ENCODE measurements at regions not wholly inside any gene's neighbourhood (a gene's known extent, or its start where the extent isn't known, plus 50 kb on each side); places are given as distances from the start of the nearest gene placed in this dataset.

- DNase-seq (no peak), ATAC-seq (ENCODE audit: low read depth in 2 of 2) (no peak)
- no peak overlapping the region for H3K27ac ChIP-seq (ENCODE audit: insufficient read depth, low read length, poor library complexity, severe bottlenecking)
- H3K4me3 Mint-ChIP-seq: peak overlapping the region in 1 of 4 donors; percentile 27
- no peaks in the 10 kb centered on the region for H3K9me3 ChIP-seq (ENCODE audit: control insufficient read depth in 2 of 2, low read length in 2 of 2)
- no peaks in the 10 kb centered on the region for H3K4me1 Mint-ChIP-seq
- no peak overlapping the region for H3K4me3 ChIP-seq (ENCODE audit: low read depth, low read length)
- no peaks in the 10 kb centered on the region for H3K27me3 ChIP-seq (ENCODE audit: control insufficient read depth, insufficient read depth, low read length)
- no peak overlapping the region for H3K27ac Mint-ChIP-seq
- no peaks in the 10 kb centered on the region for H3K36me3 ChIP-seq (ENCODE audit: control insufficient read depth, insufficient read depth, low read length)
- H3K4me1 ChIP-seq (ENCODE audit: control insufficient read depth, insufficient read depth, low read length, poor library complexity, severe bottlenecking): no peaks in the 10 kb centered on the region
- peaks cover 0 to 4% (median 0%) of the 10 kb centered on the region in 7 donors for H3K9me3 Mint-ChIP-seq
- H3K36me3 Mint-ChIP-seq: no peaks in the 10 kb centered on the region
- H3K27me3 Mint-ChIP-seq: peaks cover 4% of the 10 kb centered on the region
Observed at GRCh38 chr4:53734182-53734581, 142.9 kb upstream of the LNX1 start.

GRCh38 chr4:53732661-53733060 is 141.4 kb upstream of the LNX1 start:
- Histone ChIP-seq H3K4me1 (ENCODE audit: control insufficient read depth, insufficient read depth, low read length, poor library complexity, severe bottlenecking) (no peaks in the 10 kb centered on the region), H3K36me3 (ENCODE audit: control insufficient read depth, insufficient read depth, low read length) (no peaks in the 10 kb centered on the region), H3K27ac (ENCODE audit: insufficient read depth, low read length, poor library complexity, severe bottlenecking) (no peak overlapping the region), H3K9me3 (ENCODE audit: control insufficient read depth in 2 of 2, low read length in 2 of 2) (no peaks in the 10 kb centered on the region), H3K4me3 (ENCODE audit: low read depth, low read length) (no peak overlapping the region), H3K27me3 (ENCODE audit: control insufficient read depth, insufficient read depth, low read length) (no peaks in the 10 kb centered on the region)
- ATAC-seq (ENCODE audit: low read depth in 2 of 2) (no peak), DNase-seq (no peak)
- Mint-ChIP-seq H3K4me3 (no peak overlapping the region), H3K4me1 (no peaks in the 10 kb centered on the region), H3K9me3 (peaks cover 0 to 4% (median 0%) of the 10 kb centered on the region in 7 donors), H3K27me3 (peaks cover 4% of the 10 kb centered on the region), H3K36me3 (no peaks in the 10 kb centered on the region), H3K27ac (no peak overlapping the region)

GRCh38 chr4:53730031-53730805 is 138.9 kb upstream of the LNX1 start:
- no peak for DNase-seq
- H3K27me3 Mint-ChIP-seq: peaks cover 4% of the 10 kb centered on the region
- no peak overlapping the region for H3K27ac ChIP-seq (ENCODE audit: insufficient read depth, low read length, poor library complexity, severe bottlenecking)
- no peak for ATAC-seq (ENCODE audit: low read depth in 2 of 2)
- H3K9me3 ChIP-seq (ENCODE audit: control insufficient read depth in 2 of 2, low read length in 2 of 2): no peaks in the 10 kb centered on the region
- H3K9me3 Mint-ChIP-seq: peaks cover 0 to 4% (median 0%) of the 10 kb centered on the region in 7 donors
- H3K4me1 ChIP-seq (ENCODE audit: control insufficient read depth, insufficient read depth, low read length, poor library complexity, severe bottlenecking): no peaks in the 10 kb centered on the region
- no peaks in the 10 kb centered on the region for H3K27me3 ChIP-seq (ENCODE audit: control insufficient read depth, insufficient read depth, low read length)
- H3K36me3 Mint-ChIP-seq: no peaks in the 10 kb centered on the region
- H3K36me3 ChIP-seq (ENCODE audit: control insufficient read depth, insufficient read depth, low read length): no peaks in the 10 kb centered on the region
- no peak overlapping the region for H3K27ac Mint-ChIP-seq
- H3K4me3 Mint-ChIP-seq: no peak overlapping the region
- no peak overlapping the region for H3K4me3 ChIP-seq (ENCODE audit: low read depth, low read length)
- no peaks in the 10 kb centered on the region for H3K4me1 Mint-ChIP-seq

GRCh38 chr4:53722110-53722509 is 130.8 kb upstream of the LNX1 start:
- DNase-seq: no peak
- H3K36me3 Mint-ChIP-seq: no peaks in the 10 kb centered on the region
- H3K27ac ChIP-seq (ENCODE audit: insufficient read depth, low read length, poor library complexity, severe bottlenecking): no peak overlapping the region
- H3K4me1 ChIP-seq (ENCODE audit: control insufficient read depth, insufficient read depth, low read length, poor library complexity, severe bottlenecking): no peaks in the 10 kb centered on the region
- no peak overlapping the region for H3K4me3 ChIP-seq (ENCODE audit: low read depth, low read length)
- peaks cover 0 to 5% (median 0%) of the 10 kb centered on the region in 7 donors for H3K9me3 Mint-ChIP-seq
- H3K9me3 ChIP-seq (ENCODE audit: control insufficient read depth in 2 of 2, low read length in 2 of 2): no peaks in the 10 kb centered on the region
- no peaks in the 10 kb centered on the region for H3K4me1 Mint-ChIP-seq
- no peaks in the 10 kb centered on the region for H3K36me3 ChIP-seq (ENCODE audit: control insufficient read depth, insufficient read depth, low read length)
- ATAC-seq (ENCODE audit: low read depth in 2 of 2): no peak
- no peak overlapping the region for H3K27ac Mint-ChIP-seq
- no peak overlapping the region for H3K4me3 Mint-ChIP-seq
- H3K27me3 Mint-ChIP-seq: peaks cover 13% of the 10 kb centered on the region
- H3K27me3 ChIP-seq (ENCODE audit: control insufficient read depth, insufficient read depth, low read length): no peaks in the 10 kb centered on the region

DNA sequence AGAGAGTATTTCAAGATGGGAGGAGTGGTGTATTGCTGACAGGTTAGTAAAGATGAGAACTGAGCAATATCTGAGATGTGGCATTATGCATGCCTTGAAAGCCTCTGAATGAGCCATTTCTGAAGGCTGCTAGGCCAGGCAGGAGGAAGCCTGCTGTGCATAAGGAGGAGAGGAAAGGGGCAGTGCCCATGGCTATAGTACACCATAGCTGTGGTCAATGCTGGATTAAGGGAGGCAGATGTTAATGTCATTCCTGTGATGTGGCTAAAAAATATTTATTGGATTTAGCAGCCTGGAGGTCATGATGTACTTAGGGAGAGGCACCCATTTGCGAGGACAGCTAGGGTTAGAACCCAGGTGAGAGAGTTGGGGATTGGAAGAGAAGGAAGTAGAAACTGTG is 130.0 kb upstream of the LNX1 start:
- H3K27ac Mint-ChIP-seq: peak overlapping the region in 1 of 3 donors; percentile 44
- Histone ChIP-seq H3K4me1 (ENCODE audit: control insufficient read depth, insufficient read depth, low read length, poor library complexity, severe bottlenecking) (no peaks in the 10 kb centered on the region), H3K27me3 (ENCODE audit: control insufficient read depth, insufficient read depth, low read length) (no peaks in the 10 kb centered on the region), H3K27ac (ENCODE audit: insufficient read depth, low read length, poor library complexity, severe bottlenecking) (no peak overlapping the region), H3K36me3 (ENCODE audit: control insufficient read depth, insufficient read depth, low read length) (no peaks in the 10 kb centered on the region), H3K9me3 (ENCODE audit: control insufficient read depth in 2 of 2, low read length in 2 of 2) (no peaks in the 10 kb centered on the region), H3K4me3 (ENCODE audit: low read depth, low read length) (no peak overlapping the region)
- peaks cover 13% of the 10 kb centered on the region for H3K27me3 Mint-ChIP-seq
- no peaks in the 10 kb centered on the region for H3K4me1 Mint-ChIP-seq
- H3K4me3 Mint-ChIP-seq: no peak overlapping the region
- no peaks in the 10 kb centered on the region for H3K36me3 Mint-ChIP-seq
- H3K9me3 Mint-ChIP-seq: peaks cover 0 to 5% (median 0%) of the 10 kb centered on the region in 7 donors
- DNase-seq (no peak), ATAC-seq (ENCODE audit: low read depth in 2 of 2) (no peak)

DNA sequence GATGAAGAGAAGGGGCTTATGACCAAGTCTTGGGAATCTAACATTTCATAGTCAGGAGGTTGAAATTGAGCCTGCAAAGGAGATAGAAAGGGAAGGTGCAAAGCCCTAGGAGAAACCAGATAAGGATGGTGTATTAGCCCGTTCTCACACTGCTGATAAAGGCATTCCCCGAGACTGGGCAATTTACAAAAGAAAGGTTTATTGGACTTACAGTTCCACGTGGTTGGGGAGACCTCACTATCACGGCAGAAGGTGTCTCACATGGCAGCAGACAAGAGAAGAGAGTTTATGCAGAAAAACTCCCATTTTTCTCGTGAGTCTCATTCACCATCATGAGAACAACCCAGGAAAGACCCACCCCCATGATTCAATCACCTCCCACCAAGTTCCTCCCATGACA is 129.5 kb upstream of the LNX1 start:
- H3K9me3 ChIP-seq (ENCODE audit: control insufficient read depth in 2 of 2, low read length in 2 of 2): no peaks in the 10 kb centered on the region
- no peak overlapping the region for H3K27ac ChIP-seq (ENCODE audit: insufficient read depth, low read length, poor library complexity, severe bottlenecking)
- H3K36me3 ChIP-seq (ENCODE audit: control insufficient read depth, insufficient read depth, low read length): no peaks in the 10 kb centered on the region
- H3K36me3 Mint-ChIP-seq: no peaks in the 10 kb centered on the region
- peaks cover 0 to 5% (median 0%) of the 10 kb centered on the region in 7 donors for H3K9me3 Mint-ChIP-seq
- H3K4me3 Mint-ChIP-seq: no peak overlapping the region
- no peak overlapping the region for H3K4me3 ChIP-seq (ENCODE audit: low read depth, low read length)
- H3K4me1 Mint-ChIP-seq: no peaks in the 10 kb centered on the region
- no peak overlapping the region for H3K27ac Mint-ChIP-seq
- no peaks in the 10 kb centered on the region for H3K27me3 ChIP-seq (ENCODE audit: control insufficient read depth, insufficient read depth, low read length)
- no peak for DNase-seq
- H3K4me1 ChIP-seq (ENCODE audit: control insufficient read depth, insufficient read depth, low read length, poor library complexity, severe bottlenecking): no peaks in the 10 kb centered on the region
- no peak for ATAC-seq (ENCODE audit: low read depth in 2 of 2)
- peaks cover 13% of the 10 kb centered on the region for H3K27me3 Mint-ChIP-seq

DNA sequence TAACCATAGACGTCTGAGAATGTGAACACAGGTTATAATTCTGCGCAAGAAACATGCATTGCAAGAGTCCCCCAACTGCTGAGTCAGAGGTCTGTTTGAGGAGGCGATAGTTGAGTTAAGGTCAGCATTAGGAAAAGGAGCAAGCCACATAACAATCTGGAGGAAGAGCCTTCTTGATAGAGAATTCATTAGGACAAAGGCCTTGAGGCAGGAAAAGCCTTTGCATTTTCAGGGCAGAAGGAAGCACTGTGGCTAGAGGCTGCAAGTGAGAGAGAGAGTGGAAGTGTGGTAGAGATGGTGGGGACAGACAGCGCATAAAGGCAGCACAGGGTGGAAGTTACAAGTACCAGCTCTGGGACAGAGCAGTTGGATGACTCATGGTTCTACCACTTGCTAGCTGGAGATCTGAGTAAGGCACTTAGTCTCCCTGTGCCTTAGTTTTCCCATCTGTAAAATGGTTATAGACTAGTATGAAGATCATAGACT is 125.8 kb upstream of the LNX1 start:
- ATAC-seq (ENCODE audit: low read depth in 2 of 2) (no peak), DNase-seq (no peak)
- Mint-ChIP-seq H3K27me3 (peaks cover 5% of the 10 kb centered on the region), H3K36me3 (no peaks in the 10 kb centered on the region), H3K9me3 (peaks cover 0 to 2% (median 0%) of the 10 kb centered on the region in 7 donors), H3K4me3 (no peak overlapping the region), H3K27ac (no peak overlapping the region), H3K4me1 (no peaks in the 10 kb centered on the region)
- no peaks in the 10 kb centered on the region for H3K36me3 ChIP-seq (ENCODE audit: control insufficient read depth, insufficient read depth, low read length)
- H3K4me3 ChIP-seq (ENCODE audit: low read depth, low read length): no peak overlapping the region
- no peaks in the 10 kb centered on the region for H3K27me3 ChIP-seq (ENCODE audit: control insufficient read depth, insufficient read depth, low read length)
- no peaks in the 10 kb centered on the region for H3K9me3 ChIP-seq (ENCODE audit: control insufficient read depth in 2 of 2, low read length in 2 of 2)
- no peaks in the 10 kb centered on the region for H3K4me1 ChIP-seq (ENCODE audit: control insufficient read depth, insufficient read depth, low read length, poor library complexity, severe bottlenecking)
- no peak overlapping the region for H3K27ac ChIP-seq (ENCODE audit: insufficient read depth, low read length, poor library complexity, severe bottlenecking)

DNA sequence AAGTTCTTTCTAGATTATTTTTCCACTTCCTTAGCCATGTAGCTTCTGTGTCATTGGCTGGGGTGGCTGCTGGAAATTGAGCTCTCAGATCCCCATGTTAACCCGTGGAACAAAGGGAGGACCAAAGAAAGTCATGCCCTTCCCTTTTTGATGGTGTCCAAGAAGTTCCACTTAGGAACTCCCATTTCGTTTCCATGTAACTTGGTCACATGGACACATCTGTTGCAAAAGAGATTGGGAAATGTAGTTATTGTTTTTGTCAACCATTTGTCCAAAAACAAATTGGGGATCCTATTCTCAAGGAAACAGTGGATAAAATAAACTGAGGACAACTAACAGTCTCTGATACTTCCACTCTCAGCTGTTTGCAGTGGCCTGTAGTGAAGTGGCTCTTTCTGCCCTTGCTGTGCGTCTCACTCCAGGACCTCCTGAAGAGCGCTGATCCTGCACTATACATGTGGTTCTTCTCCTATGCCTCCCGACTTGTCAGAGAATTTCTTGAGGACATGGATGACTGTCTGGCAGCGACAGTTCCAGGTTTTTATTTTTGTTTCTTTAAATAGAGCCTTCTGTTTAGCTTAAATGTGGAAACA is 125.3 kb upstream of the LNX1 start:
- Histone ChIP-seq H3K4me3 (ENCODE audit: low read depth, low read length) (no peak overlapping the region), H3K4me1 (ENCODE audit: control insufficient read depth, insufficient read depth, low read length, poor library complexity, severe bottlenecking) (no peaks in the 10 kb centered on the region), H3K9me3 (ENCODE audit: control insufficient read depth in 2 of 2, low read length in 2 of 2) (no peaks in the 10 kb centered on the region), H3K27me3 (ENCODE audit: control insufficient read depth, insufficient read depth, low read length) (no peaks in the 10 kb centered on the region), H3K36me3 (ENCODE audit: control insufficient read depth, insufficient read depth, low read length) (no peaks in the 10 kb centered on the region), H3K27ac (ENCODE audit: insufficient read depth, low read length, poor library complexity, severe bottlenecking) (no peak overlapping the region)
- no peaks in the 10 kb centered on the region for H3K4me1 Mint-ChIP-seq
- no peak overlapping the region for H3K4me3 Mint-ChIP-seq
- peaks cover 0 to 2% (median 0%) of the 10 kb centered on the region in 7 donors for H3K9me3 Mint-ChIP-seq
- DNase-seq: no peak
- no peak overlapping the region for H3K27ac Mint-ChIP-seq
- H3K27me3 Mint-ChIP-seq: peaks cover 5% of the 10 kb centered on the region
- no peak for ATAC-seq (ENCODE audit: low read depth in 2 of 2)
- H3K36me3 Mint-ChIP-seq: no peaks in the 10 kb centered on the region

Data from CD4-positive, CD25-positive, alpha-beta regulatory T cell (primary cell).